Fibroblast of upper back skin (primary cell): ENCODE measurements at regions not wholly inside any gene's neighbourhood (a gene's known extent, or its start where the extent isn't known, plus 50 kb on each side); places are given as distances from the start of the nearest gene placed in this dataset.
"Not testable (repeated sequence)": the region's sequence is repeated elsewhere in the genome, so short reads cannot be mapped to it uniquely, and the experiment has no call there.

Experiments used
- DNase-seq: peaks from one replicate; pipeline ENCODE4 v3.0.0-alpha.2; 2013

- DNase-seq, result no peak
Measured at GRCh38 chr2:121059651-121060649, 225.1 kb downstream of the TFCP2L1 start.

- no peak for DNase-seq
Measured at GRCh38 chr2:121061633-121062032, 223.4 kb downstream of the TFCP2L1 start.

- DNase-seq, result no peak
Measured at GRCh38 chr2:121063471-121063870, 221.5 kb downstream of the TFCP2L1 start.

GRCh38 chr2:121064186-121064585 lies 220.8 kb downstream of the TFCP2L1 start:
- no peak for DNase-seq

GRCh38 chr2:121065239-121065638 lies 219.8 kb downstream of the TFCP2L1 start:
- DNase-seq, result no peak

- no peak for DNase-seq
Measured at GRCh38 chr2:121066526-121066925, 218.5 kb downstream of the TFCP2L1 start.

- no peak for DNase-seq
Measured at GRCh38 chr2:121068851-121069250, 216.2 kb downstream of the TFCP2L1 start.

GRCh38 chr2:121069434-121069969 lies 215.5 kb downstream of the TFCP2L1 start:
- no peak for DNase-seq

- DNase-seq, result not testable (repeated sequence)
Measured at GRCh38 chr2:121070061-121070460, 214.9 kb downstream of the TFCP2L1 start.

GRCh38 chr2:121071034-121071504 lies 213.9 kb downstream of the TFCP2L1 start:
- peak; percentile 51 for DNase-seq

- no peak for DNase-seq
Measured at GRCh38 chr2:121072784-121073183, 212.2 kb downstream of the TFCP2L1 start.

GRCh38 chr2:121073320-121074210 lies 211.4 kb downstream of the TFCP2L1 start:
- DNase-seq, result no peak

- DNase-seq, result no peak
Measured at GRCh38 chr2:121074293-121074932, 210.6 kb downstream of the TFCP2L1 start.

GRCh38 chr2:121075006-121075551 lies 209.9 kb downstream of the TFCP2L1 start:
- peak; percentile 98 for DNase-seq

- no peak for DNase-seq
Measured at GRCh38 chr2:121075641-121076497, 209.1 kb downstream of the TFCP2L1 start.

- DNase-seq, result no peak
Measured at GRCh38 chr2:121076498-121076820, 208.5 kb downstream of the TFCP2L1 start.

GRCh38 chr2:121076885-121077549 lies 208.0 kb downstream of the TFCP2L1 start:
- DNase-seq, result peak; percentile 41

- DNase-seq, result peak; percentile 48
Measured at GRCh38 chr2:121078899-121079298, 206.1 kb downstream of the TFCP2L1 start.

GRCh38 chr2:121080013-121080772 lies 204.8 kb downstream of the TFCP2L1 start:
- DNase-seq, result peak; percentile 53

- DNase-seq, result no peak
Measured at GRCh38 chr2:121081701-121082100, 203.3 kb downstream of the TFCP2L1 start.
